ENCODE measurements at regions not wholly inside any gene's neighbourhood (a gene's known extent, or its start where the extent isn't known, plus 50 kb on each side); places are given as distances from the start of the nearest gene placed in this dataset.

GRCh38 chr14:58731465-58732293 lies 93.9 kb downstream of the DACT1 start (continued):
- TF ChIP-seq FOSL1 (IDR thresholded peaks at IDR 0.05; ENCODE audit: low read depth), result peak; percentile 97
- TF ChIP-seq, protein P1, sequence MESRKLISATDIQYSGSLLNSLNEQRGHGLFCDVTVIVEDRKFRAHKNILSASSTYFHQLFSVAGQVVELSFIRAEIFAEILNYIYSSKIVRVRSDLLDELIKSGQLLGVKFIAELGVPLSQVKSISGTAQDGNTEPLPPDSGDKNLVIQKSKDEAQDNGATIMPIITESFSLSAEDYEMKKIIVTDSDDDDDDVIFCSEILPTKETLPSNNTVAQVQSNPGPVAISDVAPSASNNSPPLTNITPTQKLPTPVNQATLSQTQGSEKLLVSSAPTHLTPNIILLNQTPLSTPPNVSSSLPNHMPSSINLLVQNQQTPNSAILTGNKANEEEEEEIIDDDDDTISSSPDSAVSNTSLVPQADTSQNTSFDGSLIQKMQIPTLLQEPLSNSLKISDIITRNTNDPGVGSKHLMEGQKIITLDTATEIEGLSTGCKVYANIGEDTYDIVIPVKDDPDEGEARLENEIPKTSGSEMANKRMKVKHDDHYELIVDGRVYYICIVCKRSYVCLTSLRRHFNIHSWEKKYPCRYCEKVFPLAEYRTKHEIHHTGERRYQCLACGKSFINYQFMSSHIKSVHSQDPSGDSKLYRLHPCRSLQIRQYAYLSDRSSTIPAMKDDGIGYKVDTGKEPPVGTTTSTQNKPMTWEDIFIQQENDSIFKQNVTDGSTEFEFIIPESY (IDR thresholded peaks at IDR 0.05; ENCODE audit: extremely low read depth, insufficient replicate concordance, low read length), result no peak
- no peak for TF ChIP-seq ZFX (IDR thresholded peaks at IDR 0.05)
- peak; percentile 45; the same call in 1 of the 2 replicates for TF ChIP-seq EGR1 (IDR thresholded peaks at IDR 0.05; ENCODE audit: low read depth)
- no peak for TF ChIP-seq TCF7L2 (IDR thresholded peaks at IDR 0.05; ENCODE audit: borderline replicate concordance, extremely low read depth, insufficient read depth, insufficient read length)
- TF ChIP-seq CTCF (IDR thresholded peaks at IDR 0.05 in 2 of 3, conservative IDR thresholded peaks at IDR 0.05 in 1 of 3; ENCODE audit: borderline replicate concordance in 1 of 3, insufficient read depth in 1 of 3, low read depth in 2 of 3, low read length in 2 of 3), result no peak
- peak; percentile 48; the same call in 1 of the 2 replicates for TF ChIP-seq POLR2AphosphoS5 (IDR thresholded peaks at IDR 0.05; ENCODE audit: low read depth, low read length)

- no TSS peak for BruUV-seq (replicated peaks)
- TF ChIP-seq, protein P2, sequence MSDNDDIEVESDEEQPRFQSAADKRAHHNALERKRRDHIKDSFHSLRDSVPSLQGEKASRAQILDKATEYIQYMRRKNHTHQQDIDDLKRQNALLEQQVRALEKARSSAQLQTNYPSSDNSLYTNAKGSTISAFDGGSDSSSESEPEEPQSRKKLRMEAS (IDR thresholded peaks at IDR 0.05), result no peak
- TF ChIP-seq POLR2AphosphoS5 (IDR thresholded peaks at IDR 0.05; ENCODE audit: low read depth, low read length) (no peak), ZNF274 (IDR thresholded peaks at IDR 0.05; ENCODE audit: low read depth, low read length) (no peak), TCF7L2 (IDR thresholded peaks at IDR 0.05; ENCODE audit: borderline replicate concordance, extremely low read depth, insufficient read depth, insufficient read length) (no peak), YY1 (IDR thresholded peaks at IDR 0.05; ENCODE audit: extremely low read depth, insufficient replicate concordance, low read depth, low read length) (no peak), SIN3A (IDR thresholded peaks at IDR 0.05; ENCODE audit: low read depth) (no peak), ELF1 (IDR thresholded peaks at IDR 0.05; ENCODE audit: borderline replicate concordance, low read depth) (no peak), RAD21 (IDR thresholded peaks at IDR 0.05; ENCODE audit: low read depth) (no peak), CEBPB (IDR thresholded peaks at IDR 0.05; ENCODE audit: low read depth) (no peak), FOSL1 (IDR thresholded peaks at IDR 0.05; ENCODE audit: low read depth) (no peak)
- TF ChIP-seq, protein P1 (IDR thresholded peaks at IDR 0.05; ENCODE audit: extremely low read depth, insufficient replicate concordance, low read length), result no peak
Observed at GRCh38 chr14:58732387-58732786, 94.6 kb downstream of the DACT1 start.

More at GRCh38 chr14:58732387-58732786, 94.6 kb downstream of the DACT1 start:
- ATAC-seq (no peak), DNase-seq (ENCODE audit: low read depth, low spot score) (no peak)
- Histone ChIP-seq H3K36me3 (ENCODE audit: control insufficient read depth in 1 of 2, insufficient read depth in 2 of 2, low read length in 2 of 2) (no peaks in the 10 kb centered on the region), H3K4me1 (ENCODE audit: control insufficient read depth in 1 of 2, insufficient read depth in 2 of 2, low read length in 2 of 2) (peaks cover 20 to 42% of the 10 kb centered on the region in 2 experiments), H3K4me3 (replicated peaks in 1 of 2; ENCODE audit: low read depth in 1 of 2, low read length in 2 of 2) (0 out of 4 replicates have a peak overlapping the region, but pooled peaks of 1 of the 2 experiments have one; percentile 7), H3K27me3 (ENCODE audit: insufficient read depth, low read length) (no peaks in the 10 kb centered on the region), H4K20me1 (ENCODE audit: insufficient read depth) (no peaks in the 10 kb centered on the region), H2AFZ (ENCODE audit: low read depth, low read length, poor library complexity, severe bottlenecking) (no peak overlapping the region), H3K9me2 (ENCODE audit: insufficient read depth) (no peaks in the 10 kb centered on the region), H3K79me2 (ENCODE audit: insufficient read depth, low read length) (no peaks in the 10 kb centered on the region), H3K4me2 (ENCODE audit: low read length) (peak overlapping the region; percentile 61), H3K9ac (ENCODE audit: low read length) (no peak overlapping the region), H3K27ac (ENCODE audit: low read depth, low read length) (peak overlapping the region; percentile 81; the same call in 1 of the 2 replicates), H3K9me3 (ENCODE audit: control insufficient read depth in 1 of 2, insufficient read depth in 1 of 2, low read depth in 1 of 2, low read length in 2 of 2) (no peaks in the 10 kb centered on the region)
- RAD21 ChIA-PET (ENCODE audit: low non-redundant PET in 1 of 2, low total read pairs in 2 of 2, uncharacterized antibody in 2 of 2, unreplicated experiment in 2 of 2), result interaction anchor here in 1 of 2 experiments (0.7 kb wide), 1 partner anchor 48 kb away, joined by 3 read pairs; no protein-coding TSS in a partner anchor
- intact Hi-C loops (cut with micrococcal nuclease), result no loop called here
- POLR2A ChIA-PET, result no interaction called here
- CTCF ChIA-PET, result no interaction called here
